HL-60 (cell line): ENCODE measurements at regions not wholly inside any gene's neighbourhood (a gene's known extent, or its start where the extent isn't known, plus 50 kb on each side); places are given as distances from the start of the nearest gene placed in this dataset.

Experiments used
- DNase-seq, 2 experiments: peaks; one replicate each; pipeline ENCODE4 v3.0.0-alpha.2; 2010 to 2020; ENCODE audit warnings: low read depth in 1 of 2, low spot score in 1 of 2
- H3K27ac ChIP-seq: fragments of 250-450 bp; sonication (Bioruptor Pico); replicated peaks from 2 replicates; pipeline ENCODE4 v1.5.1; 2020; ENCODE audit warnings: mild to moderate bottlenecking, moderate library complexity
- H3K27me3 ChIP-seq: fragments of 250-450 bp; sonication (Bioruptor Pico); 2 replicates; pipeline ENCODE4 v1.5.1; 2021; ENCODE audit warnings: mild to moderate bottlenecking, moderate library complexity; ENCODE audit not compliant: insufficient read depth, poor library complexity, severe bottlenecking
- H3K4me3 ChIP-seq: replicated peaks from 2 replicates; pipeline ENCODE4 v1.5.1; 2011; ENCODE audit warnings: mild to moderate bottlenecking, control low read depth, low read length; ENCODE audit not compliant: insufficient read depth
- GABPA ChIP-seq: IDR thresholded peaks from 2 replicates; pipeline ENCODE4 v1.6.1; 2012; ENCODE audit warnings: low read depth
- POLR2AphosphoS5 ChIP-seq: IDR thresholded peaks from 2 replicates; pipeline ENCODE4 v1.6.1; 2012; ENCODE audit warnings: low read depth
- SPI1 ChIP-seq: IDR thresholded peaks from 2 replicates; pipeline ENCODE4 v1.6.1; 2012; ENCODE audit warnings: low read depth, mild to moderate bottlenecking, borderline replicate concordance
- TF ChIP-seq, protein P1 (sequence below): IDR thresholded peaks from one replicate; pipeline ENCODE4 v1.5.1; 2011; ENCODE audit warnings: low read length, control low read depth, inconsistent platforms; ENCODE audit not compliant: insufficient read depth
- TF ChIP-seq, protein P2 (sequence below): IDR thresholded peaks from 2 replicates; pipeline ENCODE4 v1.6.1; 2012; ENCODE audit warnings: low read depth; ENCODE audit not compliant: insufficient replicate concordance

DNA sequence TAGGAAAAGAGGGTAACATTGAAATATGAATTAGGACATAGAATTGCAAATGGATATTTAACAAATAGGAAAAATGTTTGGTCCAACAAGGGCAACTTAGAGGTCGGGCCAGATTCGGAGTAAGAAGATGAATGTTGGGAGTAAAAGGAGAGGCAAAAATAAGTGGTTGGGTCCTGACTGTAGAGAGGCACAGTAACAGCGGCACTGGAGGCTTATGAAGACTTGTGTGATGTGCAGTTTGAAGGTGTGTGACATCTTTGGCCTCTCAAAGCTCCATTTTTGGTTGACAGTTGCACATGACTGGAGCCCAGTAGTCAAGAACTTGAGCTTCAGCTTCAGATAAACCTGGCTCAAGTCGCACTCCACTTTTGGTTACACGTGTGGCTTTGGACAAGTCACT, 109.9 kb upstream of the PAXBP1 start:
- H3K27ac ChIP-seq: no peak overlapping the region
- H3K27me3 ChIP-seq: peaks cover 5% of the 10 kb centered on the region
- TF ChIP-seq, protein P1, sequence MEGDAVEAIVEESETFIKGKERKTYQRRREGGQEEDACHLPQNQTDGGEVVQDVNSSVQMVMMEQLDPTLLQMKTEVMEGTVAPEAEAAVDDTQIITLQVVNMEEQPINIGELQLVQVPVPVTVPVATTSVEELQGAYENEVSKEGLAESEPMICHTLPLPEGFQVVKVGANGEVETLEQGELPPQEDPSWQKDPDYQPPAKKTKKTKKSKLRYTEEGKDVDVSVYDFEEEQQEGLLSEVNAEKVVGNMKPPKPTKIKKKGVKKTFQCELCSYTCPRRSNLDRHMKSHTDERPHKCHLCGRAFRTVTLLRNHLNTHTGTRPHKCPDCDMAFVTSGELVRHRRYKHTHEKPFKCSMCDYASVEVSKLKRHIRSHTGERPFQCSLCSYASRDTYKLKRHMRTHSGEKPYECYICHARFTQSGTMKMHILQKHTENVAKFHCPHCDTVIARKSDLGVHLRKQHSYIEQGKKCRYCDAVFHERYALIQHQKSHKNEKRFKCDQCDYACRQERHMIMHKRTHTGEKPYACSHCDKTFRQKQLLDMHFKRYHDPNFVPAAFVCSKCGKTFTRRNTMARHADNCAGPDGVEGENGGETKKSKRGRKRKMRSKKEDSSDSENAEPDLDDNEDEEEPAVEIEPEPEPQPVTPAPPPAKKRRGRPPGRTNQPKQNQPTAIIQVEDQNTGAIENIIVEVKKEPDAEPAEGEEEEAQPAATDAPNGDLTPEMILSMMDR: no peak
- TF ChIP-seq SPI1: no peak
- no peak for TF ChIP-seq POLR2AphosphoS5
- no peak for TF ChIP-seq GABPA
- TF ChIP-seq, protein P2, sequence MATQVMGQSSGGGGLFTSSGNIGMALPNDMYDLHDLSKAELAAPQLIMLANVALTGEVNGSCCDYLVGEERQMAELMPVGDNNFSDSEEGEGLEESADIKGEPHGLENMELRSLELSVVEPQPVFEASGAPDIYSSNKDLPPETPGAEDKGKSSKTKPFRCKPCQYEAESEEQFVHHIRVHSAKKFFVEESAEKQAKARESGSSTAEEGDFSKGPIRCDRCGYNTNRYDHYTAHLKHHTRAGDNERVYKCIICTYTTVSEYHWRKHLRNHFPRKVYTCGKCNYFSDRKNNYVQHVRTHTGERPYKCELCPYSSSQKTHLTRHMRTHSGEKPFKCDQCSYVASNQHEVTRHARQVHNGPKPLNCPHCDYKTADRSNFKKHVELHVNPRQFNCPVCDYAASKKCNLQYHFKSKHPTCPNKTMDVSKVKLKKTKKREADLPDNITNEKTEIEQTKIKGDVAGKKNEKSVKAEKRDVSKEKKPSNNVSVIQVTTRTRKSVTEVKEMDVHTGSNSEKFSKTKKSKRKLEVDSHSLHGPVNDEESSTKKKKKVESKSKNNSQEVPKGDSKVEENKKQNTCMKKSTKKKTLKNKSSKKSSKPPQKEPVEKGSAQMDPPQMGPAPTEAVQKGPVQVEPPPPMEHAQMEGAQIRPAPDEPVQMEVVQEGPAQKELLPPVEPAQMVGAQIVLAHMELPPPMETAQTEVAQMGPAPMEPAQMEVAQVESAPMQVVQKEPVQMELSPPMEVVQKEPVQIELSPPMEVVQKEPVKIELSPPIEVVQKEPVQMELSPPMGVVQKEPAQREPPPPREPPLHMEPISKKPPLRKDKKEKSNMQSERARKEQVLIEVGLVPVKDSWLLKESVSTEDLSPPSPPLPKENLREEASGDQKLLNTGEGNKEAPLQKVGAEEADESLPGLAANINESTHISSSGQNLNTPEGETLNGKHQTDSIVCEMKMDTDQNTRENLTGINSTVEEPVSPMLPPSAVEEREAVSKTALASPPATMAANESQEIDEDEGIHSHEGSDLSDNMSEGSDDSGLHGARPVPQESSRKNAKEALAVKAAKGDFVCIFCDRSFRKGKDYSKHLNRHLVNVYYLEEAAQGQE: no peak
- no peak for DNase-seq
- no peak overlapping the region for H3K4me3 ChIP-seq

DNA sequence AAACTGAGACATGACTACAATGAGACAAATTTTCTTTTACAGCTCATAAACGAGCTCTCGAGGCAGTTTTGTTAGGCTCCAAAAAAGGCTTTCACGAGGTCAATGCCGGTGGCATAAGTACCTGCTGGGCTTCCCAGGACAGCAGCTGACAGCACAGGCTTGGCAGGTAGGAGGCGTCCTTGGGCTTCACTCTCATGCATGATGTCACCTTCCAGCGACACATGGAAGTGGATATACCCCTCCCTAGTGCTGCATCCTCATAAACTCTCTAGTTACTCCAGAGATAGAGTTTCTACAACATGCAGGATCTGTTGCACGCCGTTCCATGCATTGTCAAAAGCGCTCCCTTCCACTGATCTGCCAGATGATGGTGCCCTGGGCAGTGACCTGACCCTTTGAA, 112.5 kb upstream of the PAXBP1 start:
- no peak for DNase-seq
- TF ChIP-seq, protein P1: no peak
- TF ChIP-seq GABPA: no peak
- no peak for TF ChIP-seq POLR2AphosphoS5
- no peak for TF ChIP-seq SPI1
- TF ChIP-seq, protein P2: no peak
- Histone ChIP-seq H3K27me3 (peaks cover 6% of the 10 kb centered on the region), H3K4me3 (no peak overlapping the region), H3K27ac (no peak overlapping the region)

DNA sequence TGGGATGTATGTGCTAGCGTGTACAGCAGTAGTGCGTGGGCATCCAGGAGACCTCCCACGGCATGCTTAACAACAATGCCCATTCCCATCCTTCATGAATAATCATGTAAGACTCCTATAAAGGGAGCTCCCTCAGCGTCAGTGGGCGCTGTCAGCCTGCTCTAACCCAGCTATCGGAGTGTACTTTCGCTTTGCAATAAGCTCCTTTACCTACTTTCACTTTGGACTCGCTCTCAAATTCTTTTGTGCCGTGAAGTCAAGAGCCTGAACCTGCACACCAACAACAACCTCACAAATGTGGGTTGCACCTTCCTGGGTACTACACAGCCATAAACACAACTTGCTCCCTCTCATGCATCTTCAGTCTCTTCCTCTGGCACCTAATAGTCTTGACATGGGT, 114.8 kb upstream of the PAXBP1 start:
- Histone ChIP-seq H3K27me3 (peaks cover 7% of the 10 kb centered on the region), H3K4me3 (peak overlapping the region; percentile 17), H3K27ac (no peak overlapping the region)
- DNase-seq: no peak
- TF ChIP-seq GABPA: no peak
- no peak for TF ChIP-seq POLR2AphosphoS5
- TF ChIP-seq, protein P2: no peak
- TF ChIP-seq SPI1: no peak
- TF ChIP-seq, protein P1: no peak
